ENCODE measurements at regions not wholly inside any gene's neighbourhood (a gene's known extent, or its start where the extent isn't known, plus 50 kb on each side); places are given as distances from the start of the nearest gene placed in this dataset.
A peak's percentile ranks its signal among the peaks of the same experiment; 100 is the strongest.

DNA sequence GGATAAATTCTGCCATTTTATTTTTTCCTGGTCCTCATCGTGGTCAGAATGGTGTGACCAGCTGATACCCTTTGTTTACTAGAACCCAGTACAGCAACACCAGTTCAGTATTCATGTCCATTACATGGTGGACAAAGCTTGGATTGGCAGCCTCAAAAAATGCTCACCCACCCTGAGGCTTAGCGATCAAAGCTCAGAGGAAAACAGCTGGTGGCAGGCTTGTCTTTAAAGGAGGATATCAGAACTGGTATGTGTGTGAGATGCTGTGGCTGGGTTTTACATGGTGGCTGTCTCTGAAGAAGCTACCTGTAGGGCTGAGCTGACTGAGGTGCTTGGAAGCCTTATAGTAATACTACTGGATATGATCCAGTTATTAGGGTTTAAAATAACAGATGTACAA lies 471.1 kb upstream of the MEX3C start:
- Histone ChIP-seq H3K9me3 (ENCODE audit: insufficient read depth in 2 of 2, low read depth in 1 of 2, low read length in 1 of 2) (0 out of 4 replicates have a peak, but pooled peaks cover 0 to 2% of the 10 kb centered on the region in 2 experiments), H3K4me2 (ENCODE audit: insufficient read depth in 1 of 2, low read depth in 2 of 2, low read length in 2 of 2) (no peak overlapping the region), H3K36me3 (ENCODE audit: control insufficient read depth in 2 of 4, insufficient read depth in 4 of 4, low read length in 3 of 4) (no peaks in the 10 kb centered on the region), H3K4ac (replicated peaks; ENCODE audit: insufficient read length, low read depth, low read length) (peak overlapping the region; percentile 64), H2BK15ac (ENCODE audit: low read length) (no peak overlapping the region), H4K8ac (ENCODE audit: extremely low read depth, insufficient read depth, low read length) (no peak overlapping the region), H3K4me3 (ENCODE audit: extremely low read depth in 1 of 4, insufficient read depth in 2 of 4, low read depth in 3 of 4, low read length in 4 of 4) (no peak overlapping the region; a peak in 1 of 8 replicates), H3K79me1 (ENCODE audit: low read depth, low read length) (no peaks in the 10 kb centered on the region), H2BK20ac (ENCODE audit: low read length) (no peak overlapping the region), H2BK120ac (replicated peaks; ENCODE audit: low read depth, low read length) (no peak overlapping the region), H2AK5ac (ENCODE audit: low read depth, low read length) (0 out of 2 replicates have a peak overlapping the region, but pooled peaks have one; percentile 65), H4K91ac (replicated peaks; ENCODE audit: insufficient read length, low read length) (no peak overlapping the region), H3K56ac (replicated peaks; ENCODE audit: insufficient read length, low read depth, low read length) (no peak overlapping the region), H4K5ac (ENCODE audit: insufficient read length, low read depth, low read length) (no peak overlapping the region), H3K27ac (ENCODE audit: low read depth, low read length) (no peak overlapping the region), H3K9ac (replicated peaks in 1 of 4; ENCODE audit: extremely low read depth in 1 of 4, low read depth in 3 of 4, low read length in 3 of 4) (no peak overlapping the region), H4K20me1 (replicated peaks in 1 of 2; ENCODE audit: control insufficient read depth in 1 of 2, insufficient read depth in 2 of 2, low read length in 2 of 2) (no peaks in the 10 kb centered on the region), H3K14ac (ENCODE audit: insufficient read length) (no peak overlapping the region), H3K23ac (ENCODE audit: insufficient read length) (no peak overlapping the region), H3K27me3 (replicated peaks in 1 of 4; ENCODE audit: control insufficient read depth in 3 of 4, extremely low read depth in 1 of 4, insufficient read depth in 3 of 4, low read length in 3 of 4) (no peaks in the 10 kb centered on the region), H3K18ac (ENCODE audit: extremely low read depth, low read length) (no peak overlapping the region), H3K23me2 (ENCODE audit: low read depth, low read length) (no peaks in the 10 kb centered on the region; the same call in 1 of the 2 replicates), H2AFZ (ENCODE audit: low read length) (0 out of 2 replicates have a peak overlapping the region, but pooled peaks have one; percentile 7), H3K79me2 (ENCODE audit: control insufficient read depth in 1 of 2, insufficient read depth in 2 of 2, low read length in 2 of 2) (no peaks in the 10 kb centered on the region), H2BK12ac (ENCODE audit: low read depth, low read length) (no peak overlapping the region; the same call in 1 of the 2 replicates), H3K4me1 (replicated peaks in 1 of 4; ENCODE audit: control insufficient read depth in 3 of 4, insufficient read depth in 4 of 4, low read length in 3 of 4) (peaks cover 0 to 3% (median 1%) of the 10 kb centered on the region in 4 experiments; a peak in 5 of 7 replicates), H2BK5ac (ENCODE audit: low read depth, low read length) (no peak overlapping the region; the same call in 1 of the 2 replicates)
- FAIRE-seq (peak; percentile 39), DNase-seq (ENCODE audit: low read depth in 1 of 2, low spot score in 2 of 2) (no peak)
- TF ChIP-seq RAD21 (IDR thresholded peaks at IDR 0.05 in 1 of 2, conservative IDR thresholded peaks at IDR 0.05 in 1 of 2; ENCODE audit: low read depth in 2 of 2, low read length in 2 of 2) (peak; percentile 36 to 45; a peak in 3 of 4 replicates), SIN3A (conservative IDR thresholded peaks at IDR 0.05 in 1 of 2, IDR thresholded peaks at IDR 0.05 in 1 of 2; ENCODE audit: low read depth in 1 of 2, low read length in 2 of 2) (no peak)
- WGBS, 2 experiments (ENCODE audit: extremely low coverage in 1 of 2, insufficient coverage in 1 of 2, insufficient read length in 1 of 2, insufficient replicate concordance in 2 of 2, low coverage in 1 of 2, low lambda C conversion rate in 2 of 2, missing lambda C conversion rate in 1 of 2): 77% methylated on average over 2 of the region's 2 CpGs; no CpG with 5 or more reads in 1 of the 2 experiments
- ChIA-PET CTCF (ENCODE audit: partially characterized antibody) (interaction anchor here (0.6 to 4.9 kb wide), 43 partner anchors 10 to 1330 kb away, joined by 3 to 28 read pairs (median 3); no protein-coding TSS in a partner anchor), POLR2A (ENCODE audit: partially characterized antibody) (no interaction called here)
